ENCODE measurements at regions not wholly inside any gene's neighbourhood (a gene's known extent, or its start where the extent isn't known, plus 50 kb on each side); places are given as distances from the start of the nearest gene placed in this dataset.

DNA sequence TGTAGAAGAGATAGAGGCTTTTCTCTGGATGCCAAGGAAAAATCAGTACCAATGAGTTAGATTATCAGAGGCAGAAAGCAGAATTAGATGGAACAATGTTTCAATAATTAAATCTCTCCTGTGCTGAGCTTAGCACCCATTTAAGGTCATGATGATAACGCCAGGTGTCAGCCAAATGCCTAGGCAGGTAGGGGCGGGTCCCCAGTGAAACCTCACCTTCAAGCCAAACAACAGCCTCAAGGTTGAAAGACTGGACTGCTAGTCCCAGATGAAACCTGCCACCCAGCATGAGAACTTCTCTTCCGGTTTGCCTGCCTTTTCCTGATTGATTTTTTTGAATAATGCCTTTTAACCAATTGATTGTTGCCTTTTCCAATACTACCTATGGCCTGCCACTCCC lies 363.0 kb downstream of the PLOD2 start:
- DNase-seq, result no peak

DNA sequence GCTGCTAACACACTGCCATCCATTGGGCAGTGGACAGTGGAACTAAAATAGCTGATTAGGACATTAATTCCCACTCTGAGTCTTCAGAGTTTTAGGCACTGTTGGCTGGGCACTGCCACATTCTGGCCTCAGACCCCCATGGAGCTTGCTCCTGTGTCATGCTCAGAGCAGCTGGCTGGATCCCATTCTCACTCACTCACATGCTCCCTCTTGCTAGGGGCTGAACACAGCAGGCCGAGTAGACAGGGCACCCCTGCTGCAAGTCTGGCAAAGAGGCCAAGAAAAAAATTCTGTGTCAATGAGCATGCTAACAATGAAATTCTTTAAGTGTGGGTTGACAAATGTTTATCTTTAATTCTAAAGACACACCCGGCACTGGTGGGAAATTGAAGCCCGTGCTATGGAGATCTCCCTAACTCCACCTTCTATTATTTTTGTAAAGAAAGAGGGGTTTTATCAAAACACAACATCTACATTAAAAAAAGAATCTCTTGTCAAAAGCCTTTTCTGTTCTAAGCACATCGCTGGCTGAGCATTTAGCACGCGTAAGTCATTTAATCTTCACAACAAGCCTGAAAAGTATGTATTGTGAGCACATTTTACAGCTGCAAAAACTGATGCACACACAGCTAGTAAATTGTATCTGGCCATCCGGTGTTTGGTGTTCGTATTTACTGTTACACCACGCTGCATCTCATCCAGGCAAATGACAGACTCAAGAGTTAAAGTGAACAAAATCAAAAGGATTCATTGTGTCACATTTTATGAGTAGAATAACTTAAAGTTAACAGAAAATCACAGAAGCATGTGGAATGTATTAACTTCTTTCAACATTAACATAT lies 362.1 kb downstream of the PLOD2 start:
- DNase-seq, result no peak

GRCh38 chr3:145801696-145802095 lies 359.3 kb downstream of the PLOD2 start:
- no peak for DNase-seq

DNA sequence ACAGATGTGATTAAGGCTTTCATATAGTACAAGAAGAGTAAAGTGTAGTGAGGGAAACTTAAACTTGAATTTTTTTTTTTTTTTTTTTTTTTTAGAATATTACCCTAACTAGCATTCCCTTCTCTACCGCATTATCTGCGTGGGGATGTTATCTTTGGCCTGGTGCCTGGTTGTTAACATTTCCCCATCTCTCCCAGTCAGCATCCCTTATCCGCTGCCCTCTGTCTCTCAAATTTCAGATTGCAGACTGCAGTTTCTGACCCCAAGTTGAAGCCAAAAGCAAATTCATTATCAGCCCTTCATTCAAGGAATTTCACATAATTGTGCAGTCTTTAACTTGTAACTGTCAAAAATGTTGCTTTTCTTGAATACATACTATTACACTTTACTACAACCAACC lies 353.0 kb downstream of the PLOD2 start:
- no peak for DNase-seq

GRCh38 chr3:145812391-145812790 lies 348.6 kb downstream of the PLOD2 start:
- DNase-seq, result no peak

DNA sequence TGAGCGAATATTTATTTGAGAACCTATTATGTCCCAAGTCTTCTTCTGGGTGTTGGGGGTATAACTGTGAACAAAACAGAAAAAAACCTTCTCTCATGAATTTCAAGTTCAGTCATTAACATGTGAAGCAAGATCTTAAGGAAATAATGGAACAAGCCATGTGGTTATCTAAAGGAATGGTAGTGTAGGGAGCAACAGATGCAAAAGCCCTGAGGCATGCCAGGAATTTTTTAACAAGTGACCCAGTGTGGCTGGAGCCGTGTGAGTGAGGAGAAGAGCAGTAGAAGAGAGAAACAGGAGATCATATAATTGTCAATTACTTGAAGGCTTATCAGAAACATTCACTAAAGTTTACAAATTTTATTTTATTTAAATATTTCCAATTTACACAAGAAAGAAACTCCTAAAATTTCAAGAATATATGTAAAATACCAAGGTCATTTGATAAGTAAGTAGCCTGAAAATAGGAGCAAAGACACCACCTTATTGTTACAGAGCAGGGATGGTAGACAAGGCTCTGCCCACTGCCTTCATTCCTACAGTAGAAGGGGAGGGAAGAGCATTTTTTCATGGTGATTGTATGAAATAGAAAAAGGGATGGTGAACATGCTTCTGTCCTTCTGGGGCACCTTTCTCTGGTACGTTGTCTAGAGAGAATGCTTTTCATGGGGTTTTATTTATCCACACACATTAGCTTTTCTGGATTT lies 345.1 kb downstream of the PLOD2 start:
- no peak for DNase-seq

GRCh38 chr3:145817870-145818483 lies 343.0 kb downstream of the PLOD2 start:
- DNase-seq, result no peak

GRCh38 chr3:145820170-145820569 lies 340.8 kb downstream of the PLOD2 start:
- no peak for DNase-seq

- DNase-seq, result no peak
Measured at GRCh38 chr3:145842294-145842902, 318.6 kb downstream of the PLOD2 start.

GRCh38 chr3:145843561-145843960 lies 317.4 kb downstream of the PLOD2 start:
- DNase-seq, result no peak

DNA sequence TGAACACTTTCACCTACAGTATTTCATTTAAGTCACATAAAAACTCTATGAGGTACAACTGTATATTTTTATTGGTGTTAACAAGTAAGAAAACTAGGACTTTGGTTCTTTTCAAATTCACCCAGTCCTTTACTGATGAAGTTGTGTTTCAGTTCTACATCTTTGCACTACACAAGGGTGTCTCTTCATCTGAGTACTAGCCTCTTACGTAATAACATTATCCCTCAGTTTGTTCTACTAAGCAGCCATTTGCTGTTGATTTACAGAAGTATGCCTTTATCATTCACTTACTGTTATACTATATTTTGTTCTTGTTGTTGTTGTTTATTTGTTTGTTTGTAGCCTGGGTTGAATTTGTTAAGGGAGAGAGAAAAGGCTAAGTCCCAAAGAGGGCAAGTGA lies 311.9 kb downstream of the PLOD2 start:
- DNase-seq, result no peak

DNA sequence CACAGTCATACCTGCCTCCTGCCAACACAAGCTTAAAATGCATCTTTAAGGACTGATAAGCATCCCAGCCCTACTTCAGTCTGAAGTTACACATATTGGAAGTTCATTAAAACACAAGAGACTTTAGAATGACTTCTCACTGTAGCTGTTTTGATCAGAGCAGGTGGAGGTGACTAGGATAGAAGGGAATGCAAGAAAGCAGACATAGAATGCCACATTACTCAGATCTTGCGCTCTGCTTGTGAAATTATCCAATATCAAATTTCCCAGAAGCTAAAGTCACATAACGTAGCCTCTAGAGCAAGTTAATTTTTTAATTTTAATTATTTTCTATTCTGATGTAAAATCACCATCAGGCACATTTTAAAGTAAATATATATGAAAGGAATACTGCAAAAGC lies 306.5 kb downstream of the PLOD2 start:
- DNase-seq, result no peak

DNA sequence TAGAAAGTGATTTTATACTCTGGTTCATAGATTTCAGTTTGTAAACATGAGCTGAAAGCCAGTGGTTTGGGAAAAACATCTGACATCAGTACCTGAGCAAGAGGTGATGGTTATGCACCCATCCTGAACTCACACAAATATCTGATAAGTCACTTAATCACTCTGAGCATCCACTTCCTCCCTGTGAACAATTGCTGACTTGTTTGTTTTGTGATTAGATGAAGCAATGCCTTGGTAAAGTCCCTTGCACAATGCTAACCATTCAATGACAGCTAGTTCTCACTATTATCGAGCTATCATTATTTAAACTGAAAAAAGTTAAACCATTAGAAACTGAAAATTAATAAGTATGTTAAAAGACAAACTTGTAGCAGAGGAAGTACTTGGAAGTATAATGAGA lies 303.0 kb downstream of the PLOD2 start:
- DNase-seq, result no peak

GRCh38 chr3:145864336-145864735 lies 296.6 kb downstream of the PLOD2 start:
- DNase-seq, result no peak

GRCh38 chr3:145865399-145866018 lies 295.5 kb downstream of the PLOD2 start:
- no peak for DNase-seq

DNA sequence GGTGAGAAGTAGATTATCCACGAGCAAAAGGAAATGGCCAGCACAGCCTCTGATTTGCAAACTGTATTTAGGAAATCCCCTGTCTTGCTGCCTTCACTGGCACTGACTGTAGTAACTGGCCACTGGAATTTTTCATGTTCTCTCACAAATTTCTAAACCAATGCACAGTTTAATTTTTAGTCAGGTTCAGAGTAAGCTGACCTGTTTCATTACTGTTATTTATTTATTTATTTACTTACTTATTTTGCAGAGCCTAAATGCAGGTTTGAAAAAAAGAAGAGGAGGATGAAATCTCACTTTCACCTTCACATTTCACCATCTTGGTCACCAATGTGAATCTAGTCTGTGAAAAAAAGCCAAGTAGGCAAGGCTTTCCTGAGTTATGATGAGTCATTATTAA lies 291.0 kb downstream of the PLOD2 start:
- DNase-seq, result no peak

DNA sequence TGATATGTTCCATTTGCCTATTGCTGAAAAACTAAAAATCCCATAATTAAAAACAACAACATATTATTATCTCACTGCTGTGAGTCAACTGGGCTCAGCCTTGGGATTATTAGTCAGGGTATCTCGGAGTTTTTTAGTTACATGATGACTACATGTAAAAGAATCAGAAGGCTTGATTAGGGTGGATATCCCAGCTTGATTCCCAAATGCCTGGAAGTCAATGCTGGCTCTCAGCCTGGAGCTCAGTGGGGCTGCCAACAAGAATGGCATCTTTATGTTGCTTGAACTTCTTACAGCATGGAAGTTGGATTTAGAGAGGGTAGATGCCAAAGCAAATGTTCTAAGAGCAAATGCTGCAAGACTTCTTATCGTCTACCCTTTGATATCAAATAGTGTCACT lies 278.5 kb downstream of the PLOD2 start:
- no peak for DNase-seq

GRCh38 chr3:145889730-145890129 lies 271.3 kb downstream of the PLOD2 start:
- no peak for DNase-seq

DNA sequence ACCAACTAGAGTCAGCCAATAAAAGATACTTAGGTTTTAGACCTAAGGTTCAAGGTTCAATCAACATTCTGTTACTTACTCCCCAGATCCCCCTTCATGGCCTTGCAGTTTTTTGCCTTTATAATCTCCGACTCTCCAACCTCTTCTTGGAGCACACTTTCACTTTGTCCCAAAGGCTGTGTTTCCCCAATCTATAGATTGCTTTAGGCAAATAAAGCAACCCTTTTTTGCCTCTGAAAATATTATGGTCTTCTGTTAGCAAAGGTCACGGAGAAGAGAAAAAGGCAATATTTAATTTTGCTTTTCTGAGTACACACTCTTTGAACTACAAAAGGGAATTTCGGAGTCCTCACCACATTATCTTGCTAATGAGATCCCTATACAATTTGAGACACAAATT lies 268.1 kb downstream of the PLOD2 start:
- no peak for DNase-seq

GRCh38 chr3:145893331-145893730 lies 267.7 kb downstream of the PLOD2 start:
- DNase-seq, result no peak

GRCh38 chr3:145898487-145898886 lies 262.5 kb downstream of the PLOD2 start:
- DNase-seq, result no peak

GRCh38 chr3:145899241-145899640 lies 261.7 kb downstream of the PLOD2 start:
- no peak for DNase-seq

All from NK-92 treated with Interleukin-12 subunit alpha and Interleukin-12 subunit beta, amount 100 ng/mL, for 24 hours (cell line).